ENCODE measurements at regions not wholly inside any gene's neighbourhood (a gene's known extent, or its start where the extent isn't known, plus 50 kb on each side); places are given as distances from the start of the nearest gene placed in this dataset.

DNA sequence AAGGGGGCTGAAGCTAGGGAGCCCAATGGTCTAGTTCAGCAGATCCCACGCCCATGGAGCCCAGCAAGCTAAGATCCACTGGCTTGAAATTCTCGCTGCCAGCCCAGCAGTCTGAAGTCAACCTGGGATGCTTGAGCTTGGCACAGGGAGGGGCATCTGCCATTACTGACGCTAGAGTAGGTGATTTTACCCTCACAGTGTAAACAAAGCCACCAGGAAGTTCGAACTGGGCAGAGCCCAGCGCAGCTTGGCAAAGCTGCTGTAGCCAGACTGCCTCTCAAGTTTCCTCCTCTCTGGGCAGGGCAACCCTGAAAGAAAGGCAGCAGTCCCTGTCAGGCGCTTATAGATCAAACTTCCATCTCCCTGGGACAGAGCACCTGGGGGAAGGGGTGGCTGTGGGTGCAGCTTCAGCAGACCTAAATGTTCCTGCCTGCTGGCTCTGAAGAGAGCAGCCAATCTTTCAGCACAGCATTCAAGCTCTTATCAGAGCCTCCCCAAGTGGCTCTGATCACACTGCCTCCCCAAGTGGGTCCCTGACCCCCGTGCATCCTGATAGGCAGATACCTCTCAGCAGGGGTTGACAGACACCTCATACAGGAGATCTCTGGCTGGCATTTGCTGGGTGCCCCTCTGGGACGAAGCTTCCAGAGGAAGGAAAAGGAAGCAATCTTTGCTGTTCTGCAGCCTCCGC is 167.8 kb downstream of the CCDC71L start:
- H3K27ac ChIP-seq: no peak overlapping the region
- no peak for DNase-seq (ENCODE audit: low read depth, low spot score)

DNA sequence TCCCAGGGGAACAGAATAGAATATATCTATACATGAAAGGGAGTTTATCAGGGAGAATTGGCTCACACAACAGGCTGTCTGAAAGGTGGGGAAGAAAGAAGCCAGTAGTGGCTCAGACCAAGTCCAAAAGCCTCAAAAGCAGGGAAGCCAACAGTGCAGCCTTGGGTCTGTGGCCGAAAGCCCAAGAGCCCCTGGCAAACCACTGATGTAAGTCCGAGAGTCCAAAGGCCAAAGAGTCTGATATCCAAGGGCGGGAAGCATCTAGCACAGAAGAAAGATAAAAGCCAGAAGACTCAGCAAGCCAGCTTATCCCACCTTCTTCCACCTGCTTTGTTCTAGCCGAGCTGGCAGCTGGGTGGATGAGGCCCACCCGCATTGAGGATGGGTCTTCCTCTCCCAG is 172.5 kb downstream of the CCDC71L start:
- DNase-seq (ENCODE audit: low read depth, low spot score): no peak
- H3K27ac ChIP-seq: no peak overlapping the region

DNA sequence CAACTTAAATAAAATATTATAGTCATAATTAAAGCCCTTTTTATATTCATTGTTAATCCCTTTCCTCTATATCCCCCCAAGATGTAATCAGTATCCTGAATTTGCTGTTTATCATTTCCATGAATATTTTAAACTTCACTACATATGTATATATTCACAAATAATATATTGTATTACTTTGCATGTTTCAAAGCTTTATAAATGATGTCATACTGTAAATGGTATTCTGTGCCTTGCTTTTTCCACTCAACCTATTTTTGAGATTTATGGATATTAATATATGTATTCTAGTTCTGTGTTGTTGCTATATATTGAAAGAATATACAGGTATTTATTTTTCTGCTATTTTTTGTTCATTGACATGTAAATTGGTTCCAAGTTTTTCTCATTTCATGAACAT is 173.1 kb downstream of the CCDC71L start:
- H3K27ac ChIP-seq: no peak overlapping the region
- DNase-seq (ENCODE audit: low read depth, low spot score): no peak

GRCh38 chr7:106486331-106486730 is 174.6 kb downstream of the CCDC71L start:
- peak overlapping the region; percentile 81 for H3K27ac ChIP-seq
- peak; percentile 31 for DNase-seq (ENCODE audit: low read depth, low spot score)

DNA sequence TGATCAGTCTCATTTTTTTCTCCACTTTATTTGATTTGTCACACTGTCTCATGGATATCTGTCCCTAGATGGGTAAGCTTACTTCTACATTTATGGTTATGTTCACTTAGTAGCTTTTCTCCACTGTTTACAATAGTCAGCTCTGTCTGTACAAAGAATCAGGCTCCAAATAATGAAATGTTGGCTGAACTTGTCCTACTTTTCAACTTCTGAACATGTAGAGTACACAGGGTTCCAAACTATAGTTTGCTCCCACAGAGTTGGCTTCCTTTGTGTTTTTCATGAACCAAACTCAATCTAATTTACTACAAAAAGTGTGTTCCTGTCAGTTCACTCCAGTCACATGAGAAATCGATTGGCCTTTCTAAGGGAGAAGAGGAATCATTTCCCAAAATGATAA is 175.0 kb downstream of the CCDC71L start:
- no peak for DNase-seq (ENCODE audit: low read depth, low spot score)
- H3K27ac ChIP-seq: peak overlapping the region; percentile 81

- peak overlapping the region; percentile 81 for H3K27ac ChIP-seq
Observed at GRCh38 chr7:106485031-106485551, 175.9 kb downstream of the CCDC71L start.

GRCh38 chr7:106484562-106484961 is 176.4 kb downstream of the CCDC71L start:
- no peak for DNase-seq (ENCODE audit: low read depth, low spot score)
- peak overlapping the region; percentile 81 for H3K27ac ChIP-seq

More at GRCh38 chr7:106485031-106485551, 175.9 kb downstream of the CCDC71L start:
- DNase-seq (ENCODE audit: low read depth, low spot score): peak; percentile 86

DNA sequence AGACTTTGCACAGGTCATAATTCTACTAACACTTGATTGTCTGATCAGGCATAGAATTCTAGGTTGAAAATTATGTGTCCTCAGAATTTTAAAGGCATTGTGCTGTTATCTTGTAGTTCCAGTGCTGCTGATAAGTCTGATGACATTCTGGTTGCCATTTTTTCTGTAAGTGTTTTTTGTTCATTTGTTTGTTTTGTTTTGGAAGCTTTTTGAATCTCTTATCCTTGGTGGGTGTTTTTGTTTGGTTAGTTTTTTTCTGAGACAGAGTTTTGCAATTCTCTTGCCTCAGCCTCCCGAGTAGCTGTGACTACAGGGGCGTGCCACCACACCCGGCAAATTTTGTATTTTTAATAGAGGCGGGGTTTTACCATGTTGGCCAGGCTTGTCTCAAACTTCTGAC is 178.9 kb downstream of the CCDC71L start:
- peak overlapping the region; percentile 81 for H3K27ac ChIP-seq
- no peak for DNase-seq (ENCODE audit: low read depth, low spot score)

DNA sequence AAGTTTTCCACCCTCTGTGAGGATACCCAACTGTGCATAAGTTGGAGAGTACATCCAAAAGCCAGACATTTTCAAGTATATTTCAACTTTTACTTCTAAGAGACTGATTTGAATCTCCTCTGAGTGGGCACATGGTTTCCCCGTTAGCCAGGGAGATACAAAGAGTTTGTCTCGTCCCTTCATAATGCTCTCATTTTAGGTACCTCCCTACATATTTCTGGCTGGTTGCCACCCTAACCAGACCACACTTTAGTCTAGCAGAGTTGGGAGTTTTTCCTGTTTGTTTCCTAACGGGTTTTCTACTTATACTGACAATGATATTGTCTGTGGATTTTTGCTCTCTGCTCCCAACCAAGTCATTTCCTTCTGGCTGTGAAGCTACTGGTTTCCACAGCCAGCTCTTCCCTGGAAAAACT is 180.3 kb downstream of the CCDC71L start:
- H3K27ac ChIP-seq: no peak overlapping the region
- DNase-seq (ENCODE audit: low read depth, low spot score): no peak

GRCh38 chr7:106480161-106480579 is 180.8 kb downstream of the CCDC71L start:
- no peak overlapping the region for H3K27ac ChIP-seq
- DNase-seq (ENCODE audit: low read depth, low spot score): no peak

DNA sequence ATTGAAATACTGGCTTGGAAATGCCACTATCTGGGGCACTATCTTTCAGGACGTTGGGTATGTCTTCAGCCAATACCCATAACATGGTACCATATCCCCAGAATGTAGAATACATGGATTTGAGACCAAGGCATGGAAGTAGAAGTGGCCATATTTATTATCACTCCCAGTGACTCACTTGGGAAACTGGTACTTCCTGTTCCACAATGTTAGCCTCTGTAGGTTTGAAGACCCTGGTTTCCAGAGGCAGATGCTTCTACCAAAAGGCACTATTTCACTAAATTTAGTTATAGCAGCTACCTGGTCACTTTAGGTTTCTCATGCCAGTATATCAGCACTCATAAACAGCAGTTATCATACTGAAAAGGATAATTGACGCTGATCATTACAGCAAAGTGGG is 184.2 kb downstream of the CCDC71L start:
- DNase-seq (ENCODE audit: low read depth, low spot score): no peak
- H3K27ac ChIP-seq: no peak overlapping the region

- no peak for DNase-seq (ENCODE audit: low read depth, low spot score)
- H3K27ac ChIP-seq: no peak overlapping the region
Observed at GRCh38 chr7:106472741-106473140, 188.0 kb upstream of the NAMPT start.

GRCh38 chr7:106471686-106472440 is 187.1 kb upstream of the NAMPT start:
- DNase-seq (ENCODE audit: low read depth, low spot score): no peak
- no peak overlapping the region for H3K27ac ChIP-seq

- no peak for DNase-seq (ENCODE audit: low read depth, low spot score)
Observed at GRCh38 chr7:106471021-106471420, 186.2 kb upstream of the NAMPT start.

DNA sequence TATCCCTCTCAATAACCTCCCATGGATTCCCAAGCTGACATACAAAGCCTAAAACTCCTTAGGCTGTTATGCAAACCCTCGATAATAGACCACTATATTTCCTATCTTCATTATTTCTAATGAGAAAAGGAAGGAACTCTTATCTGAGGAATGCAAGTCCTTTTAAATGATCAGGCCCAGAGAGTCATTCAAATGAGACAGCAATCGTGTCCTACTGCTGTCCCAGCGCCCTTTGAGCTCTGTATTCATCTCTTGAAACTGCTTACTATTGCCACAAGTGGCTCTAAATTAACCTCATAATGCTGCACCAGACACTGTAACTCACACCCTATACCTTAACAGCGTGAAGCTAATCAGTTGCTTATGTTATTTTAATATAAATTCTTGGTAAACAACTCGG is 182.1 kb upstream of the NAMPT start:
- no peak overlapping the region for H3K27ac ChIP-seq
- no peak for DNase-seq (ENCODE audit: low read depth, low spot score)

More at GRCh38 chr7:106471021-106471420, 186.2 kb upstream of the NAMPT start:
- H3K27ac ChIP-seq: no peak overlapping the region

DNA sequence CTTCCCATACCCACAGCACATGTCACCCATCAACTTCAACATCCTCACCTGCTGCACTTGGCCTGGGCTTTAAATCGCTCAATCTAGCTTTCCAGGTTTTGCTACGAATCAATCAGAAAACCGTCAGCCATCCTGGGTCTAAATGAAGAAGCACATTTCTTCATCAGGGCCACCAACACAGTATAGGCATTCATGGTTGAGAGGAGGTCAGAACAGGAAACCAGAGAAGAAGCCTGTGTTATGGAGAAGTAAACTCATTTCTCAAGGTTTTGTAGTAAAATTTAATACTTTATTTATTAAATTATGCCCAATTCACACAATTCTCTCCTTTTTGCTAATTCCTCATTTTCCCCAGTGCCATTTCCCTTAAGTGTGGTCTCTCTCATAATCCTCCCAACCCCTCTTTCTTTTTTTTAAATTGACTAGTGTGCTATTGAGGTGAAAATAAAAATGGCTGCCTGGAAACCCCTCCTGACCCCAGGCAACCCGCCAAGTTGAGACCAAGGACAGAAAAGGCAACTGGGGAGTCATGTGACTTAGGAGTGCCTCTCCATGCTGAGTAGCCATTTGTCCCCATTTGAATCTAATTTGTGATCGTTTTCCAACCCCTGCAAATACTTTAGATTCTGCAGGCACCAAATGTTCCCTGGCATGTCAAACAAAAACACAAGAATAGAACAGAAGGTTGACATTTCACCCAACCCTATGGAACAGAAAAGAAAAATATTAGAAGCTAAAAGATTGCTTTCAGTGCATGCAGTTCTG is 181.1 kb upstream of the NAMPT start:
- no peak for DNase-seq (ENCODE audit: low read depth, low spot score)
- H3K27ac ChIP-seq: no peak overlapping the region

GRCh38 chr7:106464651-106465050 is 179.9 kb upstream of the NAMPT start:
- H3K27ac ChIP-seq: no peak overlapping the region
- no peak for DNase-seq (ENCODE audit: low read depth, low spot score)

DNA sequence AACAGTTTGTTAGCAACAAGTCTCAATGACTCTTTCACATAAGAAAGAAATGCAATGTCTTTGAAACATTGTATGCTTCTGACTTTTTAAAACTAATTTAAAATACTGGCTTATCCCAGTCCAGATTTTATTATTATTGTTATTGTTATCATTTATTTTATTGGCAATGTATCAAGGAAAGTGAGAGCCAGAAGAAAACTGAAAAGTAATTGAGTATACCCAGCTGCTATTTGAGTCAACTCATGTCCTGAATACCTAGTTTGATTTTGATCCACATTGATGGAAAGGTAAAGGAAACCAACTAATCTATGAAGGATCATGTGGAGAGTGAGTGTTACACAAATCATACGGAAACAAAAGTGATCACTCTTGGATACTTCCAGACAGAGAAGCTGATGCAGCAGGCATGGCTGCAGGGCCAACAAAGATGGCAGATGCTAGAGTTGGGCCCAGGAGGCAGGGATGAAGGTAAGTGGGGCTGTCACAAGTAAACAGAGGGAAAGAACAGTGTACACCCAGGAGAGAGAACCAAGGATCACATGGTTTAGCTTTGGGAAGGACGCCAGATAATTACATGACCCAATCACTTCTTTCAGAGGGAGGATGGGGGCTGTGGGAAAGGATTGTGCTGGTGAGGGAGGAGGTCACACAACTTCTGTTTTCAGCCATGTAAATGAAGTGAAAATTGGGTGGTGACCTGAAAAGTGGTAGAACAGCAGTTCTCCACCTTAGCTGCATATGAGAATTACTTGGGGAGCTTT is 179.2 kb upstream of the NAMPT start:
- DNase-seq (ENCODE audit: low read depth, low spot score): no peak
- H3K27ac ChIP-seq: no peak overlapping the region

GRCh38 chr7:106462914-106463482 is 178.2 kb upstream of the NAMPT start:
- no peak overlapping the region for H3K27ac ChIP-seq
- DNase-seq (ENCODE audit: low read depth, low spot score): no peak

Data from epithelial cell of prostate (primary cell).